Karpas-422 (cell line): ENCODE measurements at regions not wholly inside any gene's neighbourhood (a gene's known extent, or its start where the extent isn't known, plus 50 kb on each side); places are given as distances from the start of the nearest gene placed in this dataset.
"Not testable (repeated sequence)": the region's sequence is repeated elsewhere in the genome, so short reads cannot be mapped to it uniquely, and the experiment has no call there.

Experiments used
- DNase-seq: peaks from one replicate; pipeline ENCODE4 v3.0.0-alpha.2; 2015
- H2AFZ ChIP-seq: fragments of 200-600 bp; sonication (generic); 2 replicates; pipeline ENCODE4 v1.6.1; 2014; ENCODE audit warnings: antibody characterized with exemption, low read length, mixed read lengths
- H3K27ac ChIP-seq: fragments of 200-600 bp; sonication (generic); 2 replicates; pipeline ENCODE4 v1.5.1; 2014; ENCODE audit warnings: mild to moderate bottlenecking, low read length, moderate library complexity
- H3K27me3 ChIP-seq: fragments of 200-600 bp; sonication (generic); 2 replicates; pipeline ENCODE4 v1.6.1; 2014; ENCODE audit warnings: low read length, mixed read lengths
- H3K36me3 ChIP-seq: fragments of 200-600 bp; sonication (generic); 2 replicates; pipeline ENCODE4 v1.6.1; 2014; ENCODE audit warnings: low read length, mixed read lengths; ENCODE audit not compliant: insufficient read depth
- H3K4me1 ChIP-seq: fragments of 200-600 bp; sonication (generic); 2 replicates; pipeline ENCODE4 v1.6.1; 2014; ENCODE audit warnings: mild to moderate bottlenecking, low read length, mixed read lengths
- H3K4me2 ChIP-seq: fragments of 200-600 bp; sonication (generic); 2 replicates; pipeline ENCODE4 v1.6.1; 2014; ENCODE audit warnings: low read length, low read depth, mild to moderate bottlenecking; ENCODE audit not compliant: poor library complexity, severe bottlenecking
- H3K4me3 ChIP-seq: fragments of 200-600 bp; sonication (generic); 2 replicates; pipeline ENCODE4 v1.5.1; 2014; ENCODE audit warnings: mild to moderate bottlenecking, antibody characterized with exemption, low read length, mixed read lengths
- H3K79me2 ChIP-seq: fragments of 200-600 bp; sonication (generic); 2 replicates; pipeline ENCODE4 v1.6.1; 2014; ENCODE audit warnings: mild to moderate bottlenecking, low read length, mixed read lengths
- H3K9ac ChIP-seq: fragments of 200-600 bp; sonication (generic); 2 replicates; pipeline ENCODE4 v1.6.0; 2014; ENCODE audit warnings: low read length
- H3K9me2 ChIP-seq: fragments of 200-600 bp; sonication (generic), shearing (Covaris generic); replicated peaks from 2 replicates; pipeline ENCODE4 v1.6.0; 2014; ENCODE audit warnings: mild to moderate bottlenecking, low read length, moderate library complexity; ENCODE audit not compliant: insufficient read depth
- H3K9me3 ChIP-seq: fragments of 300-700, 200-600 bp; sonication (generic); 2 replicates; pipeline ENCODE4 v1.6.1; 2014; ENCODE audit warnings: low read length, mixed read lengths
- H4K20me1 ChIP-seq: fragments of 200-600 bp; sonication (generic); 2 replicates; pipeline ENCODE4 v1.6.1; 2014; ENCODE audit warnings: mild to moderate bottlenecking, antibody characterized with exemption, low read length, low read depth; ENCODE audit not compliant: insufficient read depth

- Histone ChIP-seq H3K4me2 (no peak overlapping the region), H3K36me3 (no peaks in the 10 kb centered on the region), H3K27me3 (no peaks in the 10 kb centered on the region), H3K9ac (no peak overlapping the region), H3K27ac (no peak overlapping the region), H3K4me3 (no peak overlapping the region), H3K79me2 (no peaks in the 10 kb centered on the region), H3K9me3 (no peaks in the 10 kb centered on the region), H3K4me1 (no peaks in the 10 kb centered on the region), H4K20me1 (no peaks in the 10 kb centered on the region), H3K9me2 (no peaks in the 10 kb centered on the region), H2AFZ (no peak overlapping the region)
- DNase-seq = no peak
Observed at GRCh38 chr3:90080988-90081387, 973.6 kb downstream of the EPHA3 start.

DNA sequence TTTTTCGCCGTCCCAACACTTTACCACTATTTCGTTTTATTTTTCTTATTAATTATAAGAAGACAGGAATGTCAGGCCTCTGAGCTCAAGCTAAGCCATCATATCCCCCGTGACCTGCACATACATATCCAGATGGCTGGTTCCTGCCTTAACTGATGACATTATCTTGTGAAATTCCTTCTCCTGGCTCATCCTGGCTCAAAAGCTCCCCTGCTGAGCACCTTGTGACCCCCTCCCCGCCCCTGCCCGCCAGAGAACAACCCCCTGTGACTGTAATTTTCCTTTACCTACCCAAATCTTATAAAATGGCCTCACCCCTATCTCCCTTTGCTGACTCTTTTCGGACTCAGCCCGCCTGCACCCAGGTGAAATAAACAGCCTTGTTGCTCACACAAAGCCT is 978.9 kb downstream of the EPHA3 start:
- not testable (repeated sequence) for H3K27me3 ChIP-seq, H3K9me2 ChIP-seq, DNase-seq, H3K4me1 ChIP-seq, H3K4me2 ChIP-seq, H3K79me2 ChIP-seq, H4K20me1 ChIP-seq, H3K27ac ChIP-seq, H3K4me3 ChIP-seq, H2AFZ ChIP-seq, H3K9ac ChIP-seq, H3K36me3 ChIP-seq, H3K9me3 ChIP-seq

DNA sequence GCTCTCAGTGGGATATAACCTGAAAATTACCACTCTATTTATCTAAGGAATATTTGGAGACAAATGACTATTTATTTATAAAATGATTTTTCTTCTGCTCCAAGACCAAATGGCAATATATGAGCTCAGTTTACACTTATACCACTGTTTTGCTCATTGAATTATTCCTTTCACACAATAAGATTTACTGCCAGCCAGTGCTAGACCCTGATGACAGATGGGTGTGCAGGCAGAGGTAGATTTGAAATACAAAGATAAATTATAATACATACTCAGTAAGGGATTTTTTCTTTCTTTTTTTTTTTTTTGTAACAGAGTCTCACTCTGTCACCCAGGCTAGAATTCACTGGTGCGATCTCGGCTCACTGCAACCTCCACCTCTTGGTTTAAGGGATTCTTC is 980.3 kb downstream of the EPHA3 start:
- Histone ChIP-seq H3K4me3 (no peak overlapping the region), H4K20me1 (no peaks in the 10 kb centered on the region), H3K36me3 (no peaks in the 10 kb centered on the region), H2AFZ (no peak overlapping the region), H3K4me1 (no peaks in the 10 kb centered on the region), H3K9ac (no peak overlapping the region), H3K27me3 (no peaks in the 10 kb centered on the region), H3K4me2 (no peak overlapping the region), H3K9me2 (no peaks in the 10 kb centered on the region), H3K27ac (no peak overlapping the region), H3K9me3 (no peaks in the 10 kb centered on the region), H3K79me2 (no peaks in the 10 kb centered on the region)
- DNase-seq = no peak

DNA sequence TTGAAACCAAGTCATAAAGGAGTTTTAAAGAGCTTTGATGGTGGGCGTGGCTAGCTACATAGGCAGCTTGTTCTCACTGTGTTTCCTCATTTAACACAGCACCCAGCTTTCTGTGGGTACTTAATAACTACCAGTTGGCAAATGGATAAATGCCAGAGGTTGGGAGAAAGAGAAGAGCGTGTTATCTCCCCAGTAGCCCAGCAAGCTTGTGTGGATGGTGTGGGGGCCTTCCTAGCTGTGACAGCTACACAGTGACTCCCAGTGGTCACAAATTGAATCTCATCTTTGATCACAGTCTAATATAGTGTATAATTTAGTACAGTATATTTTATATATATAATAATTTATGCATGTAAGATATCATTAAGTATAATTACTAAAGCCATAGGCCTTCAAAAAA is 984.1 kb downstream of the EPHA3 start:
- Histone ChIP-seq H3K27me3 (no peaks in the 10 kb centered on the region), H3K4me1 (no peaks in the 10 kb centered on the region)
- peak; percentile 70 for DNase-seq

GRCh38 chr3:90092994-90093393 is 985.6 kb downstream of the EPHA3 start:
- Histone ChIP-seq H3K9me3 (no peaks in the 10 kb centered on the region), H3K4me2 (no peak overlapping the region), H3K27me3 (no peaks in the 10 kb centered on the region), H3K27ac (no peak overlapping the region), H3K79me2 (no peaks in the 10 kb centered on the region), H3K4me3 (no peak overlapping the region), H2AFZ (no peak overlapping the region), H3K4me1 (no peaks in the 10 kb centered on the region), H3K9ac (no peak overlapping the region), H3K36me3 (no peaks in the 10 kb centered on the region), H3K9me2 (no peaks in the 10 kb centered on the region), H4K20me1 (no peaks in the 10 kb centered on the region)
- peak; percentile 57 for DNase-seq

More for the DNA sequence above, 984.1 kb downstream of the EPHA3 start:
- Histone ChIP-seq H2AFZ (no peak overlapping the region), H3K27ac (no peak overlapping the region), H3K9ac (no peak overlapping the region), H3K4me2 (no peak overlapping the region), H3K9me2 (no peaks in the 10 kb centered on the region), H3K36me3 (no peaks in the 10 kb centered on the region), H4K20me1 (no peaks in the 10 kb centered on the region), H3K79me2 (no peaks in the 10 kb centered on the region), H3K4me3 (no peak overlapping the region), H3K9me3 (no peaks in the 10 kb centered on the region)

- H3K9ac ChIP-seq = no peak overlapping the region
- no peaks in the 10 kb centered on the region for H4K20me1 ChIP-seq
Observed at GRCh38 chr3:90095811-90096210, 988.4 kb downstream of the EPHA3 start.

DNA sequence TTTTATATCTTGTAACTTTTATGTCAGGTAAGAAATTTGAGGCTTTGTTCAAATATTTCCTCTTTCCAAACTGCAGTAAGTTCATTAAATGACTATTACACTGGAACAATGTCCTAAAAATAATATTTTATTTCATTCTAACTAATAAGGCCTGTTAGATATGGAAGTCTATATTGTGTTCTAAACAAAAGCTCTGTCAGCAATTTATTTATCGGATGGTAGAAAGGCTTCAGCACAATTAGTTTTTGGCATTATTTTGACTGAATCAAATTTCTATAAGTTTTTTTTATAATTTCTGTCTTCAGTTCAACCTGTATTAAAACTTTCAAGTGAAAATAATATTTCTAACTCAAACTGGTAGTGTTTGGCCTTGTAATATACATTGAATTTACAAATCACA is 992.1 kb downstream of the EPHA3 start:
- DNase-seq = no peak
- Histone ChIP-seq H3K9me3 (no peaks in the 10 kb centered on the region), H3K9me2 (no peaks in the 10 kb centered on the region), H3K27ac (no peak overlapping the region), H3K4me2 (no peak overlapping the region), H3K79me2 (no peaks in the 10 kb centered on the region), H3K9ac (no peak overlapping the region), H3K27me3 (no peaks in the 10 kb centered on the region), H3K36me3 (no peaks in the 10 kb centered on the region), H3K4me1 (no peaks in the 10 kb centered on the region), H3K4me3 (no peak overlapping the region), H2AFZ (no peak overlapping the region), H4K20me1 (no peaks in the 10 kb centered on the region)

More at GRCh38 chr3:90095811-90096210, 988.4 kb downstream of the EPHA3 start:
- Histone ChIP-seq H3K27ac (no peak overlapping the region), H3K36me3 (no peaks in the 10 kb centered on the region), H3K27me3 (no peaks in the 10 kb centered on the region), H3K9me3 (no peaks in the 10 kb centered on the region), H3K4me3 (no peak overlapping the region), H3K4me1 (no peaks in the 10 kb centered on the region), H2AFZ (no peak overlapping the region), H3K9me2 (no peaks in the 10 kb centered on the region), H3K4me2 (no peak overlapping the region), H3K79me2 (no peaks in the 10 kb centered on the region)
- no peak for DNase-seq

DNA sequence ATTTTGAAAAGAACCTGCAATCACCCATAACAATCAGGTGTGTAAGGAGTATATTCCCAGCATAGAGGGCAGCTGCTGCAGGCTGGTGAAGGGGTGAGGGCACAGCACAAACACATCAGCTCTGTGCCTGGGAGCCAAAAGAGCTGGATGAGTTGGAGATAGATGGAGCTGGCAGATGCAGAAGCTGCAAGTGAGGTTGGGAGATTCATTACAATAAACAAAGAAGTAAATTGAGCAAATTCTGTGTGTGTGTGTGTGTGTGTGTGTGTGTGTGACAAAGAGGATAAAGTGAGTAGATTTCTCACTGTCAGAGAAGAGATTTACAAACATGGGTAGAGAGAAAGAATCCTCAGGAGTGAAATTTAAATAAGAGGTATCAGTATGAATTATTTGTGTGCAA is 994.7 kb downstream of the EPHA3 start:
- no peak for DNase-seq
- H3K36me3 ChIP-seq = no peaks in the 10 kb centered on the region
- no peak overlapping the region for H3K4me3 ChIP-seq
- H2AFZ ChIP-seq = no peak overlapping the region
- H3K4me1 ChIP-seq = no peaks in the 10 kb centered on the region
- H3K9me3 ChIP-seq = no peaks in the 10 kb centered on the region
- no peak overlapping the region for H3K27ac ChIP-seq
- H3K27me3 ChIP-seq = no peaks in the 10 kb centered on the region
- no peak overlapping the region for H3K4me2 ChIP-seq
- no peaks in the 10 kb centered on the region for H3K79me2 ChIP-seq
- no peaks in the 10 kb centered on the region for H3K9me2 ChIP-seq
- H4K20me1 ChIP-seq = no peaks in the 10 kb centered on the region
- no peak overlapping the region for H3K9ac ChIP-seq

- Histone ChIP-seq H3K9ac (no peak overlapping the region), H3K79me2 (no peaks in the 10 kb centered on the region), H3K27ac (no peak overlapping the region), H4K20me1 (no peaks in the 10 kb centered on the region), H3K9me3 (no peaks in the 10 kb centered on the region), H3K27me3 (no peaks in the 10 kb centered on the region), H3K4me3 (no peak overlapping the region), H3K36me3 (no peaks in the 10 kb centered on the region), H3K4me2 (no peak overlapping the region), H3K4me1 (no peaks in the 10 kb centered on the region), H2AFZ (no peak overlapping the region), H3K9me2 (no peaks in the 10 kb centered on the region)
- no peak for DNase-seq
Observed at GRCh38 chr3:90121326-90121725, 1013.9 kb downstream of the EPHA3 start.
